Keratinocyte (primary cell): ENCODE measurements at regions not wholly inside any gene's neighbourhood (a gene's known extent, or its start where the extent isn't known, plus 50 kb on each side); places are given as distances from the start of the nearest gene placed in this dataset.

Experiments
- DNase-seq: peaks from one replicate; pipeline ENCODE4 v3.0.0-alpha.2; 2011; ENCODE audit warnings: low read depth, missing footprints, low spot score
- FAIRE-seq: peaks from 2 replicates; lab custom pipeline; 2011; peaks lifted over from hg19 to GRCh38; lab: Jason Lieb, UNC
- H2AFZ ChIP-seq: 2 replicates; pipeline ENCODE4 v1.6.0; 2012; ENCODE audit warnings: low read length, control low read depth, inconsistent platforms; ENCODE audit not compliant: control insufficient read depth
- H3K27ac ChIP-seq: 2 replicates; pipeline ENCODE4 v1.5.1; 2011; ENCODE audit warnings: low read length; ENCODE audit not compliant: control insufficient read depth, insufficient read depth
- H3K27me3 ChIP-seq: 3 replicates; pipeline ENCODE4 v1.6.0; 2011; ENCODE audit warnings: low read length; ENCODE audit not compliant: control insufficient read depth, insufficient read depth; ENCODE audit errors: extremely low read depth
- H3K36me3 ChIP-seq, 2 experiments: 2 replicates in 1 of 2; 3 replicates in 1 of 2; pipeline ENCODE4 v1.5.1; 2011; ENCODE audit warnings: low read length in 2 of 2, mild to moderate bottlenecking in 1 of 2; ENCODE audit not compliant: control insufficient read depth in 2 of 2, insufficient read depth in 2 of 2; ENCODE audit errors: extremely low read depth in 1 of 2
- H3K4me1 ChIP-seq: 3 replicates; pipeline ENCODE4 v1.5.1; 2011; ENCODE audit warnings: low read length; ENCODE audit not compliant: control insufficient read depth, insufficient read depth; ENCODE audit errors: extremely low read depth
- H3K4me2 ChIP-seq: 3 replicates; pipeline ENCODE4 v1.6.0; 2011; ENCODE audit warnings: low read depth, low read length; ENCODE audit not compliant: control insufficient read depth, insufficient read depth; ENCODE audit errors: extremely low read depth
- H3K4me3 ChIP-seq, 3 experiments: fragments of 200-600 bp in 1 of 3; sonication (generic) in 1 of 3; 2 replicates in 2 of 3; 3 replicates in 1 of 3; pipeline ENCODE4 v1.5.1; 2011 to 2016; ENCODE audit warnings: low read length in 3 of 3, mild to moderate bottlenecking in 3 of 3, control low read depth in 2 of 3, inconsistent platforms in 1 of 3, low read depth in 1 of 3, mixed read lengths in 1 of 3, mixed run types in 1 of 3, moderate library complexity in 1 of 3; ENCODE audit not compliant: control insufficient read depth in 2 of 3, insufficient read depth in 2 of 3; ENCODE audit errors: extremely low read depth in 1 of 3
- H3K79me2 ChIP-seq: 2 replicates; pipeline ENCODE4 v1.6.0; 2012; ENCODE audit warnings: low read length; ENCODE audit not compliant: control insufficient read depth, insufficient read depth
- H3K9ac ChIP-seq: 3 replicates; pipeline ENCODE4 v1.6.0; 2011; ENCODE audit warnings: low read length; ENCODE audit not compliant: control insufficient read depth, insufficient read depth; ENCODE audit errors: extremely low read depth
- H3K9me1 ChIP-seq: 3 replicates; pipeline ENCODE4 v1.6.0; 2011; ENCODE audit warnings: low read length; ENCODE audit not compliant: control insufficient read depth, insufficient read depth; ENCODE audit errors: extremely low read depth
- H3K9me3 ChIP-seq: 2 replicates; pipeline ENCODE4 v1.5.1; 2012; ENCODE audit warnings: low read depth, low read length; ENCODE audit not compliant: control insufficient read depth
- H4K20me1 ChIP-seq: 3 replicates; pipeline ENCODE4 v1.6.0; 2011; ENCODE audit warnings: low read length; ENCODE audit not compliant: control insufficient read depth, insufficient read depth; ENCODE audit errors: extremely low read depth
- CTCF ChIP-seq, 3 experiments: IDR thresholded peaks in 1 of 3; conservative IDR thresholded peaks in 1 of 3; optimal IDR thresholded peaks in 1 of 3; 2 replicates in 2 of 3; 3 replicates in 1 of 3; pipeline versions ENCODE3 to v1.5.1; 2011; ENCODE audit warnings: low read length in 3 of 3, mild to moderate bottlenecking in 3 of 3, moderate library complexity in 2 of 3, control low read depth in 1 of 3, inconsistent platforms in 1 of 3; ENCODE audit not compliant: insufficient read depth in 2 of 3; ENCODE audit errors: extremely low read depth in 1 of 3
- EZH2 ChIP-seq: IDR thresholded peaks from one replicate; pipeline ENCODE4 v1.6.1; 2012; ENCODE audit warnings: inconsistent platforms, mild to moderate bottlenecking, low read length, moderate library complexity
- dilution Hi-C: fragments of 300-500 bp; cut with MboI; formaldehyde crosslinking; loops from one replicate; pipeline ENCODE4 v1.7.0; 2020; ENCODE audit warnings: low sequenced_read_pairs; ENCODE audit not compliant: extremely low pct_ligation_motif_present

- Histone ChIP-seq H3K27ac (no peak overlapping the region), H3K9ac (no peak overlapping the region), H3K36me3 (no peaks in the 10 kb centered on the region), H3K4me3 (no peak overlapping the region), H3K4me2 (no peak overlapping the region), H3K9me3 (no peaks in the 10 kb centered on the region), H4K20me1 (no peaks in the 10 kb centered on the region), H3K27me3 (no peaks in the 10 kb centered on the region), H3K79me2 (no peaks in the 10 kb centered on the region), H3K4me1 (no peaks in the 10 kb centered on the region), H3K9me1 (no peaks in the 10 kb centered on the region), H2AFZ (no peak overlapping the region)
- no peak for DNase-seq
- FAIRE-seq = no peak
- dilution Hi-C loops = no loop called here
- TF ChIP-seq EZH2 (no peak), CTCF (optimal IDR thresholded peaks at IDR 0.05 in 1 of 3, IDR thresholded peaks at IDR 0.05 in 1 of 3, conservative IDR thresholded peaks at IDR 0.05 in 1 of 3; ENCODE audit: extremely low read depth in 1 of 3, insufficient read depth in 2 of 3, low read length in 3 of 3) (no peak)
These were observed 438.1 kb downstream of the HACE1 start for GRCh38 chr6:104421650-104422049.

- Histone ChIP-seq H3K4me2 (no peak overlapping the region), H3K9me1 (no peaks in the 10 kb centered on the region), H3K9ac (no peak overlapping the region), H3K4me1 (no peaks in the 10 kb centered on the region), H3K27me3 (no peaks in the 10 kb centered on the region), H3K27ac (no peak overlapping the region), H2AFZ (no peak overlapping the region), H3K4me3 (no peak overlapping the region), H3K9me3 (no peaks in the 10 kb centered on the region), H4K20me1 (no peaks in the 10 kb centered on the region), H3K79me2 (no peaks in the 10 kb centered on the region), H3K36me3 (no peaks in the 10 kb centered on the region)
- DNase-seq = no peak
- dilution Hi-C loops = no loop called here
- TF ChIP-seq CTCF (optimal IDR thresholded peaks at IDR 0.05 in 1 of 3, IDR thresholded peaks at IDR 0.05 in 1 of 3, conservative IDR thresholded peaks at IDR 0.05 in 1 of 3; ENCODE audit: extremely low read depth in 1 of 3, insufficient read depth in 2 of 3, low read length in 3 of 3) (no peak), EZH2 (no peak)
- FAIRE-seq = no peak
These were observed 440.9 kb downstream of the HACE1 start for GRCh38 chr6:104418839-104419238.
